ENCODE measurements at regions not wholly inside any gene's neighbourhood (a gene's known extent, or its start where the extent isn't known, plus 50 kb on each side); places are given as distances from the start of the nearest gene placed in this dataset.
A peak's percentile ranks its signal among the peaks of the same experiment; 100 is the strongest.

GRCh38 chr14:104512061-104512460, 67.5 kb upstream of the C14orf180 start:
- Mint-ChIP-seq H3K27me3 (ENCODE audit: insufficient read depth, low read depth, poor library complexity) (peaks cover 3% of the 10 kb centered on the region), H3K9me3 (peaks cover 20% of the 10 kb centered on the region), H3K36me3 (ENCODE audit: low read depth) (no peaks in the 10 kb centered on the region; the same call in 2 of the 3 replicates), H3K27ac (no peak overlapping the region), H3K4me1 (no peaks in the 10 kb centered on the region), H3K4me3 (no peak overlapping the region)
- Histone ChIP-seq H3K79me2 (replicated peaks; ENCODE audit: insufficient read depth) (no peaks in the 10 kb centered on the region), H3K9me2 (ENCODE audit: insufficient read depth) (no peaks in the 10 kb centered on the region), H3K4me3 (no peak overlapping the region), H3F3A (replicated peaks; ENCODE audit: low read depth) (no peaks in the 10 kb centered on the region), H3K4me2 (no peak overlapping the region), H2AFZ (no peak overlapping the region), H3K4me1 (ENCODE audit: insufficient read depth) (no peaks in the 10 kb centered on the region), H3K36me3 (ENCODE audit: insufficient read depth) (no peaks in the 10 kb centered on the region), H3K27ac (ENCODE audit: low read depth) (no peak overlapping the region), H4K20me1 (replicated peaks; ENCODE audit: insufficient read depth) (no peaks in the 10 kb centered on the region), H3K27me3 (ENCODE audit: insufficient read depth) (no peaks in the 10 kb centered on the region)
- no peak for ATAC-seq
- no peak for DNase-seq (ENCODE audit: low spot score)
- TF ChIP-seq EZH2 (IDR thresholded peaks at IDR 0.05; ENCODE audit: low read depth, unreplicated experiment) (no peak), CREB1 (CRISPR knock-in tag; IDR thresholded peaks at IDR 0.05; ENCODE audit: low read depth) (no peak), EZH2phosphoT487 (IDR thresholded peaks at IDR 0.05; ENCODE audit: unreplicated experiment) (no peak), NANOG (IDR thresholded peaks at IDR 0.05; ENCODE audit: borderline replicate concordance) (no peak), REST (IDR thresholded peaks at IDR 0.05; ENCODE audit: unreplicated experiment) (no peak), JUNB (IDR thresholded peaks at IDR 0.05; ENCODE audit: unreplicated experiment) (no peak), ZNF331 (CRISPR knock-in tag; IDR thresholded peaks at IDR 0.05; ENCODE audit: low read depth) (no peak)

GRCh38 chr14:104512771-104513640, 66.6 kb upstream of the C14orf180 start:
- Mint-ChIP-seq H3K27me3 (ENCODE audit: insufficient read depth, low read depth, poor library complexity) (peaks cover 7% of the 10 kb centered on the region), H3K36me3 (ENCODE audit: low read depth) (peaks cover 4% of the 10 kb centered on the region), H3K27ac (no peak overlapping the region), H3K4me3 (no peak overlapping the region), H3K4me1 (no peaks in the 10 kb centered on the region), H3K9me3 (peaks cover 28% of the 10 kb centered on the region)
- H3K36me3 ChIP-seq (ENCODE audit: insufficient read depth): no peaks in the 10 kb centered on the region
- H3K4me1 ChIP-seq (ENCODE audit: insufficient read depth): no peaks in the 10 kb centered on the region
- no peaks in the 10 kb centered on the region for H3K27me3 ChIP-seq (ENCODE audit: insufficient read depth)
- DNase-seq (ENCODE audit: low spot score) (peak; percentile 9), ATAC-seq (peak; percentile 28; the same call in 2 of the 3 replicates)
- no peaks in the 10 kb centered on the region for H3K79me2 ChIP-seq (replicated peaks; ENCODE audit: insufficient read depth)
- H3F3A ChIP-seq (replicated peaks; ENCODE audit: low read depth): no peaks in the 10 kb centered on the region
- no peaks in the 10 kb centered on the region for H4K20me1 ChIP-seq (replicated peaks; ENCODE audit: insufficient read depth)
- no peak overlapping the region for H3K27ac ChIP-seq (ENCODE audit: low read depth)
- H3K4me2 ChIP-seq: no peak overlapping the region
- H3K9me2 ChIP-seq (ENCODE audit: insufficient read depth): no peaks in the 10 kb centered on the region
- no peak overlapping the region for H3K4me3 ChIP-seq
- H2AFZ ChIP-seq: no peak overlapping the region
- TF ChIP-seq JUNB (IDR thresholded peaks at IDR 0.05; ENCODE audit: unreplicated experiment) (no peak), EZH2phosphoT487 (IDR thresholded peaks at IDR 0.05; ENCODE audit: unreplicated experiment) (no peak), REST (IDR thresholded peaks at IDR 0.05; ENCODE audit: unreplicated experiment) (no peak), ZNF114 (CRISPR knock-in tag; IDR thresholded peaks at IDR 0.05) (no peak), EZH2 (IDR thresholded peaks at IDR 0.05; ENCODE audit: low read depth, unreplicated experiment) (no peak)

Data from GM23338 (cell line).